GM23338 (cell line): ENCODE measurements at regions not wholly inside any gene's neighbourhood (a gene's known extent, or its start where the extent isn't known, plus 50 kb on each side); places are given as distances from the start of the nearest gene placed in this dataset.

Source experiments
- ATAC-seq: fragments of 200-7000 bp; cut with Tn5 transposase; 3 replicates; pipeline ENCODE4 v1.9.1; 2020
- DNase-seq: peaks from one replicate; pipeline ENCODE4 v3.0.0-alpha.2; 2015; ENCODE audit warnings: low spot score
- H2AFZ ChIP-seq: fragments of 200-600 bp; sonication (generic); 2 replicates; pipeline ENCODE4 v1.8.0; 2016; ENCODE audit warnings: antibody characterized with exemption, mild to moderate bottlenecking, moderate library complexity
- H3F3A ChIP-seq: fragments of 200-600 bp; sonication (generic); replicated peaks from 2 replicates; pipeline ENCODE4 v1.8.0; 2017; ENCODE audit warnings: antibody characterized with exemption, mixed run types, low read depth
- H3K27ac ChIP-seq: fragments of 200-600 bp; sonication (generic); 2 replicates; pipeline ENCODE4 v1.6.1; 2016; ENCODE audit warnings: low read depth
- H3K27me3 ChIP-seq: fragments of 200-600 bp; sonication (generic); 2 replicates; pipeline ENCODE4 v1.8.0; 2016; ENCODE audit warnings: mild to moderate bottlenecking, mixed run types, moderate library complexity; ENCODE audit not compliant: insufficient read depth
- H3K36me3 ChIP-seq: fragments of 200-600 bp; sonication (generic); 2 replicates; pipeline ENCODE4 v1.8.0; 2016; ENCODE audit warnings: mild to moderate bottlenecking; ENCODE audit not compliant: insufficient read depth
- H3K4me1 ChIP-seq: fragments of 200-600 bp; sonication (generic); 2 replicates; pipeline ENCODE4 v1.8.0; 2016; ENCODE audit warnings: mild to moderate bottlenecking, moderate library complexity; ENCODE audit not compliant: insufficient read depth
- H3K4me2 ChIP-seq: fragments of 200-600 bp; sonication (generic); 2 replicates; pipeline ENCODE4 v1.7.1; 2017; ENCODE audit warnings: mixed run types
- H3K4me3 ChIP-seq: fragments of 200-600 bp; sonication (generic); 2 replicates; pipeline ENCODE4 v1.6.1; 2016; ENCODE audit warnings: mixed run types
- H3K79me2 ChIP-seq: fragments of 200-600 bp; sonication (generic); replicated peaks from 2 replicates; pipeline ENCODE4 v1.8.0; 2017; ENCODE audit warnings: mild to moderate bottlenecking; ENCODE audit not compliant: insufficient read depth
- H3K9me2 ChIP-seq: fragments of 200-600 bp; sonication (generic); 2 replicates; pipeline ENCODE4 v1.8.0; 2017; ENCODE audit not compliant: insufficient read depth
- H4K20me1 ChIP-seq: fragments of 200-600 bp; sonication (generic); replicated peaks from 2 replicates; pipeline ENCODE4 v1.8.0; 2017; ENCODE audit warnings: mild to moderate bottlenecking; ENCODE audit not compliant: insufficient read depth
- H3K27ac Mint-ChIP-seq: 2 replicates; pipeline ENCODE4 v1.8.0; 2020; ENCODE audit warnings: inconsistent platforms, mild to moderate bottlenecking, moderate library complexity, mixed read lengths
- H3K27me3 Mint-ChIP-seq: 3 replicates; pipeline ENCODE4 v1.8.0; 2022; ENCODE audit warnings: low read depth, mild to moderate bottlenecking, moderate library complexity, mixed read lengths, inconsistent platforms; ENCODE audit not compliant: insufficient read depth, poor library complexity
- H3K36me3 Mint-ChIP-seq: 3 replicates; pipeline ENCODE4 v1.8.0; 2021; ENCODE audit warnings: low read depth, mild to moderate bottlenecking, inconsistent platforms, moderate library complexity, mixed read lengths
- H3K4me1 Mint-ChIP-seq: 3 replicates; pipeline ENCODE4 v1.8.0; 2020; ENCODE audit warnings: mild to moderate bottlenecking, inconsistent platforms, mixed read lengths
- H3K4me3 Mint-ChIP-seq: 3 replicates; pipeline ENCODE4 v1.8.0; 2021; ENCODE audit warnings: moderate library complexity, mild to moderate bottlenecking, inconsistent platforms, mixed read lengths
- H3K9me3 Mint-ChIP-seq: 3 replicates; pipeline ENCODE4 v1.8.0; 2020; ENCODE audit warnings: moderate library complexity, mild to moderate bottlenecking, inconsistent platforms, mixed read lengths
- CTCF ChIP-seq, 2 experiments: fragments of 200-600 bp in 1 of 2; sonication (generic) in 1 of 2; conservative IDR thresholded peaks; 2 replicates each; pipeline versions ENCODE4 v1.5.1 to v1.6.1; 2016 to 2017; ENCODE audit warnings: antibody characterized with exemption in 2 of 2, low read depth in 2 of 2, mild to moderate bottlenecking in 2 of 2, moderate library complexity in 1 of 2
- ETS1 ChIP-seq: IDR thresholded peaks from 2 replicates; pipeline ENCODE4 v1.6.1; 2016; ENCODE audit warnings: antibody characterized with exemption
- EZH2 ChIP-seq: fragments of 200-600 bp; sonication (generic); IDR thresholded peaks from one replicate; pipeline ENCODE4 v1.8.0; 2017; ENCODE audit warnings: antibody characterized with exemption, mild to moderate bottlenecking, low read depth; ENCODE audit not compliant: unreplicated experiment
- EZH2phosphoT487 ChIP-seq: fragments of 200-600 bp; sonication (generic); IDR thresholded peaks from one replicate; pipeline ENCODE4 v1.8.1; 2018; ENCODE audit warnings: antibody characterized with exemption; ENCODE audit not compliant: unreplicated experiment
- JUNB ChIP-seq: IDR thresholded peaks from one replicate; pipeline ENCODE4 v1.6.1; 2016; ENCODE audit warnings: antibody characterized with exemption; ENCODE audit not compliant: unreplicated experiment
- NANOG ChIP-seq: IDR thresholded peaks from 2 replicates; pipeline ENCODE4 v1.6.1; 2016; ENCODE audit warnings: antibody characterized with exemption, borderline replicate concordance
- POLR2AphosphoS5 ChIP-seq: IDR thresholded peaks from 2 replicates; pipeline ENCODE4 v1.6.1; 2016; ENCODE audit warnings: antibody characterized with exemption, low read depth
- REST ChIP-seq: IDR thresholded peaks from one replicate; pipeline ENCODE4 v1.6.1; 2018; ENCODE audit warnings: antibody characterized with exemption; ENCODE audit not compliant: unreplicated experiment
- STAT1 ChIP-seq: IDR thresholded peaks from one replicate; pipeline ENCODE4 v1.6.1; 2016; ENCODE audit warnings: antibody characterized with exemption; ENCODE audit not compliant: unreplicated experiment
- ZNF114 ChIP-seq: fragments of 250-450 bp; sonication (Bioruptor Pico); IDR thresholded peaks from 2 replicates; pipeline ENCODE4 v1.5.0; 2020; ENCODE audit warnings: mild to moderate bottlenecking, moderate library complexity
- ZNF462 ChIP-seq: fragments of 250-450 bp; sonication (Bioruptor Pico); IDR thresholded peaks from 2 replicates; pipeline ENCODE4 v1.5.0; 2020; ENCODE audit warnings: mild to moderate bottlenecking, moderate library complexity

GRCh38 chr1:217029281-217030157 is 306.3 kb upstream of the ESRRG start (continued):
- no peak for TF ChIP-seq CTCF (conservative IDR thresholded peaks at IDR 0.05; ENCODE audit: low read depth in 2 of 2)
- TF ChIP-seq ETS1 = no peak
- TF ChIP-seq NANOG = no peak
- TF ChIP-seq REST = no peak
- no peak for TF ChIP-seq JUNB
- no peak for TF ChIP-seq STAT1
- no peak for TF ChIP-seq EZH2
- no peak for TF ChIP-seq POLR2AphosphoS5

- Histone ChIP-seq H3K79me2 (no peaks in the 10 kb centered on the region), H3K4me1 (no peaks in the 10 kb centered on the region), H3F3A (no peaks in the 10 kb centered on the region), H2AFZ (no peak overlapping the region), H4K20me1 (no peaks in the 10 kb centered on the region), H3K4me3 (no peak overlapping the region), H3K36me3 (no peaks in the 10 kb centered on the region), H3K9me2 (0 out of 2 replicates have a peak, but pooled peaks cover 7% of the 10 kb centered on the region), H3K27ac (no peak overlapping the region), H3K27me3 (no peaks in the 10 kb centered on the region), H3K4me2 (no peak overlapping the region)
- Mint-ChIP-seq H3K4me3 (no peak overlapping the region), H3K36me3 (no peaks in the 10 kb centered on the region), H3K9me3 (no peaks in the 10 kb centered on the region; the same call in 2 of the 3 replicates), H3K27ac (no peak overlapping the region; the same call in 1 of the 2 replicates), H3K4me1 (no peaks in the 10 kb centered on the region), H3K27me3 (peaks cover 2% of the 10 kb centered on the region)
- no peak for ATAC-seq
- no peak for DNase-seq
- no peak for TF ChIP-seq ZNF114 (CRISPR knock-in tag)
- TF ChIP-seq EZH2phosphoT487 = no peak
- TF ChIP-seq ZNF462 = no peak
- no peak for TF ChIP-seq STAT1
- TF ChIP-seq JUNB = no peak
These were observed 304.3 kb upstream of the ESRRG start for GRCh38 chr1:217027403-217028080.
